ENCODE measurements at regions not wholly inside any gene's neighbourhood (a gene's known extent, or its start where the extent isn't known, plus 50 kb on each side); places are given as distances from the start of the nearest gene placed in this dataset.
A peak's percentile ranks its signal among the peaks of the same experiment; 100 is the strongest.
"Not testable (repeated sequence)": the region's sequence is repeated elsewhere in the genome, so short reads cannot be mapped to it uniquely, and the experiment has no call there.

- no peak overlapping the region for H3K4me3 Mint-ChIP-seq
- peaks cover 9% of the 10 kb centered on the region for H3K27me3 Mint-ChIP-seq (ENCODE audit: low read depth)
- no peaks in the 10 kb centered on the region for H3K36me3 Mint-ChIP-seq (ENCODE audit: low read depth)
- no peaks in the 10 kb centered on the region for H3K9me3 Mint-ChIP-seq
- CTCF ChIA-PET, result no interaction called here
- no peak overlapping the region for H3K27ac Mint-ChIP-seq
- intact Hi-C loops (cut with micrococcal nuclease), result no loop called here
- peaks cover 21% of the 10 kb centered on the region for H3K4me1 Mint-ChIP-seq (ENCODE audit: low read depth)
- DNase-seq, result no peak
Observed at GRCh38 chr13:48876289-48876688, 99.4 kb upstream of the FNDC3A start.

DNA sequence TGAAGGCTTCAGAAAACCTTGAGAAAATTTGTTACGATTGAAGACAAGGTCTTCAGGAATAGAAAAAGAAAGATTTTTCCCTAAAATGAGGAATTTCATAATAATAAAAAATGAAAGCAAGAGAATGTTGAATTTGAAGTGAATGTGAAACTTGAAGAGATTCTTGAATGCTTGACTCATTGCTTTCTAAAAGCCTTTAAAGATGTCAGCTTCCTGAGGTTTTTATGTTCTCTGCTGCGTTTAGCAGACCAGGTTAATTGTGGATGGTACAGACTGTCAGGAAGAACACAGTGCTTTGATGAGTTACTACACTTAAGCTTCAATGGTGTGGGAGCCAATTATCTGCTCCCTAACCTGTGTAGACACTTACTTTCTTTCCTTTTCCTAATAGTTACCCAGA is 96.3 kb upstream of the FNDC3A start:
- Mint-ChIP-seq H3K27me3 (ENCODE audit: low read depth) (no peaks in the 10 kb centered on the region), H3K4me1 (ENCODE audit: low read depth) (peaks cover 42% of the 10 kb centered on the region), H3K36me3 (ENCODE audit: low read depth) (no peaks in the 10 kb centered on the region), H3K9me3 (peaks cover 3% of the 10 kb centered on the region), H3K27ac (no peak overlapping the region), H3K4me3 (no peak overlapping the region)
- CTCF ChIA-PET, result interaction anchor here (0.6 kb wide), 1 partner anchor 1291 kb away, joined by 4 read pairs; no protein-coding TSS in a partner anchor
- no peak for DNase-seq
- intact Hi-C loops (cut with micrococcal nuclease), result loop anchor here (1.0 kb wide), 3 partner anchors 13 to 74 kb away; no protein-coding TSS in a partner anchor

- H3K27me3 Mint-ChIP-seq (ENCODE audit: low read depth), result no peaks in the 10 kb centered on the region
- intact Hi-C loops (cut with micrococcal nuclease), result loop anchor here (1.0 to 5.0 kb wide), 7 partner anchors 12 to 723 kb away; partner anchors contain the start of genes CAB39L and SETDB2
- no peaks in the 10 kb centered on the region for H3K36me3 Mint-ChIP-seq (ENCODE audit: low read depth)
- DNase-seq, result no peak
- H3K4me1 Mint-ChIP-seq (ENCODE audit: low read depth), result peaks cover 45% of the 10 kb centered on the region
- CTCF ChIA-PET, result no interaction called here
- H3K27ac Mint-ChIP-seq, result no peak overlapping the region
- no peak overlapping the region for H3K4me3 Mint-ChIP-seq
- H3K9me3 Mint-ChIP-seq, result peaks cover 3% of the 10 kb centered on the region
Observed at GRCh38 chr13:48879854-48880253, 95.9 kb upstream of the FNDC3A start.

DNA sequence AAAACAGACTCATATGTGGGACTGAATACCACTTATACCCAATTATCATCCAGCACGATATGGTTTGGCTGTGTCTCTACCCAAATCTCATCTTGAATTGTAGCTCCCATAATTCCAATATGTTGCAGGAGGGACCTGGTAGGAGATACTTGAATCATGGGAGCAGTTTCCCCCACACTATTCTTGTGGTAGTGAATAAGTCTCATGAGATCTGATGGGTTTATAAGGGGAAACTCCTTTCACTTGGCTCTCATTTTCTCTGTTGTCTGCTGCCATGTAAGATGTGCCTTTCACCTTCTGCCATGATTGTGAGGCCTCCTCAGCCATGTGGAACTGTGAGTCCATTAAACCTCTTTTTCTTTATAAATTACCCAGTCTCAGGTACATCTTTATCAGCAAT is 91.9 kb upstream of the FNDC3A start:
- H3K27me3 Mint-ChIP-seq (ENCODE audit: low read depth); H3K4me3 Mint-ChIP-seq; H3K36me3 Mint-ChIP-seq (ENCODE audit: low read depth); H3K9me3 Mint-ChIP-seq; DNase-seq: not testable (repeated sequence)
- intact Hi-C loops (cut with micrococcal nuclease), result loop anchor here (1.0 to 5.0 kb wide), 13 partner anchors 9 to 726 kb away; partner anchors contain the start of genes CAB39L and SETDB2
- Mint-ChIP-seq H3K4me1 (ENCODE audit: low read depth) (peaks cover 56% of the 10 kb centered on the region), H3K27ac (peak overlapping the region; percentile 64)
- CTCF ChIA-PET, result interaction anchor here (0.6 to 0.8 kb wide), 2 partner anchors 64 to 378 kb away, joined by 3 to 4 read pairs; no protein-coding TSS in a partner anchor

DNA sequence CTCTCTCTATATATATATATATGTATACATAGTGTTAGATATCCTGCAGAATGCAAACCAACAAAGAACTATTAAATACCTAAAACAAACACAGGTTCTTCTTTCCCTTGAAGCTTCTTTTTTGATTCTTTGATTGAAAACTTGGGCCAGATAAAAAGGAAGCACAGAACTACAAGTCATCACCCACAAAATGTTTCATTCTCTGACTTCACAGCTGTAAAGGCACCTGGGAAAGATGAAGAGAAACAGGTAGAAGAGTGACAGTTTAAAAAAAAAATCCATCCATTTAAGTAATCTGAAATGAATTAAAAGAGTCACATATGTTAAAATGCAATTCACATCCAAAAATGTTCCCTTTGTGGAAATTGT is 90.7 kb upstream of the FNDC3A start:
- H3K27ac Mint-ChIP-seq, result peak overlapping the region; percentile 79
- DNase-seq, result no peak
- peaks cover 51% of the 10 kb centered on the region for H3K4me1 Mint-ChIP-seq (ENCODE audit: low read depth)
- CTCF ChIA-PET, result interaction anchor here (0.6 to 0.8 kb wide), 3 partner anchors 67 to 194 kb away, joined by 3 read pairs; no protein-coding TSS in a partner anchor
- H3K36me3 Mint-ChIP-seq (ENCODE audit: low read depth), result no peaks in the 10 kb centered on the region
- H3K9me3 Mint-ChIP-seq, result peaks cover 3% of the 10 kb centered on the region
- intact Hi-C loops (cut with micrococcal nuclease), result loop anchor here (2.0 kb wide), 3 partner anchors 32 to 226 kb away; no protein-coding TSS in a partner anchor
- H3K27me3 Mint-ChIP-seq (ENCODE audit: low read depth), result peaks cover 2% of the 10 kb centered on the region
- H3K4me3 Mint-ChIP-seq, result no peak overlapping the region

DNA sequence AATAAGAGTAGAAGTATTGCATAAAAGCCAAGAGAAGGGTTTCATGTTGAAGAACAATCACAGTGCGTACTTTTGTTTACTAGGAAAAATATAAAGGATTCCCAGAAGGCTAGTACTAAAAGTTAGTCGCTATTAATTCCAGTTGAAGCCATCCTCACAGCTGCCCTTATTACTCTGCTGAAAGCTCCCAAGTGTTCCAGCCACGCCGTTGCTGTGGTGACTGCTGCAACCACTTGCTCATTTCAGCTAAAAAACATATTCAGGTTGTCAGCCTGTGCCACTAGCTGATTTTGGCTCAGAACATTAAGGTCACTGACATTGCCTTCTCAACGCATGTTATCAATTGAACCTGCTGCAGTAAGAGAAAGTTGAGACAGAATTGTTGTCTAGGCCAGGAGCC is 87.1 kb upstream of the FNDC3A start:
- H3K27ac Mint-ChIP-seq, result no peak overlapping the region
- intact Hi-C loops (cut with micrococcal nuclease), result no loop called here
- CTCF ChIA-PET, result no interaction called here

GRCh38 chr13:48890391-48890790 is 85.3 kb upstream of the FNDC3A start:
- no peaks in the 10 kb centered on the region for H3K9me3 Mint-ChIP-seq
- H3K27ac Mint-ChIP-seq, result no peak overlapping the region
- no peak for DNase-seq
- no peaks in the 10 kb centered on the region for H3K36me3 Mint-ChIP-seq (ENCODE audit: low read depth)
- H3K27me3 Mint-ChIP-seq (ENCODE audit: low read depth), result peaks cover 2% of the 10 kb centered on the region
- H3K4me1 Mint-ChIP-seq (ENCODE audit: low read depth), result peaks cover 37% of the 10 kb centered on the region
- no peak overlapping the region for H3K4me3 Mint-ChIP-seq
- CTCF ChIA-PET, result no interaction called here
- intact Hi-C loops (cut with micrococcal nuclease), result loop anchor here (5.0 kb wide), 3 partner anchors 238 to 668 kb away; partner anchors contain the start of gene CYSLTR2

More for the DNA sequence above, 87.1 kb upstream of the FNDC3A start:
- Mint-ChIP-seq H3K4me1 (ENCODE audit: low read depth) (peaks cover 54% of the 10 kb centered on the region), H3K36me3 (ENCODE audit: low read depth) (no peaks in the 10 kb centered on the region), H3K27me3 (ENCODE audit: low read depth) (peaks cover 2% of the 10 kb centered on the region), H3K4me3 (no peak overlapping the region), H3K9me3 (no peaks in the 10 kb centered on the region)
- DNase-seq, result no peak

GRCh38 chr13:48891586-48891985 is 84.1 kb upstream of the FNDC3A start:
- DNase-seq, result no peak
- Mint-ChIP-seq H3K4me1 (ENCODE audit: low read depth) (peaks cover 32% of the 10 kb centered on the region), H3K27ac (no peak overlapping the region), H3K27me3 (ENCODE audit: low read depth) (peaks cover 2% of the 10 kb centered on the region), H3K36me3 (ENCODE audit: low read depth) (no peaks in the 10 kb centered on the region), H3K9me3 (no peaks in the 10 kb centered on the region), H3K4me3 (no peak overlapping the region)
- intact Hi-C loops (cut with micrococcal nuclease), result loop anchor here (5.0 kb wide), 3 partner anchors 239 to 669 kb away; partner anchors contain the start of gene CYSLTR2
- CTCF ChIA-PET, result no interaction called here

- CTCF ChIA-PET, result no interaction called here
- Mint-ChIP-seq H3K4me3 (no peak overlapping the region), H3K27ac (peak overlapping the region; percentile 39), H3K9me3 (no peaks in the 10 kb centered on the region), H3K27me3 (ENCODE audit: low read depth) (peaks cover 2% of the 10 kb centered on the region), H3K4me1 (ENCODE audit: low read depth) (peaks cover 32% of the 10 kb centered on the region), H3K36me3 (ENCODE audit: low read depth) (no peaks in the 10 kb centered on the region)
- intact Hi-C loops (cut with micrococcal nuclease), result loop anchor here (1.0 to 5.0 kb wide), 12 partner anchors 8 to 670 kb away; partner anchors contain the start of genes CYSLTR2 and PHF11
- no peak for DNase-seq
Observed at GRCh38 chr13:48892053-48892687, 83.5 kb upstream of the FNDC3A start.

DNA sequence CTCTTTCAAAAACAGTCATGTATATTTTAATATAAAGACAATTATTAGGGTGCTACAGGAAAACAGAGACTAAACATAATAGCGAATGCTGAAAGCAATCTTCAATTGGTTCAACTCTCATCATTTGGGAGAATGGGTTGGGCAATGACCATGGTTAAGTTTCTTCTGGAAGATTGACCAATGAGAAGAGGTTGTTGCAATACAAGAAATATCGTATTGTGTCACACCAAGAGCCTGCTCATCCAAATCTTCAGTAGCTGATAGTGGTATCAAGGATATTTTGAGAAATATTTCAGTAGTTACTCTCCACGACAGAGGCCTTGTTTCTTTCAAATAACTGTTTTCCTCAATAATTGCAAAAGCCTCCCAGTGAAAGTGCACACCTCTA is 83.0 kb upstream of the FNDC3A start:
- intact Hi-C loops (cut with micrococcal nuclease), result loop anchor here (1.0 to 5.0 kb wide), 12 partner anchors 8 to 670 kb away; partner anchors contain the start of genes CYSLTR2 and PHF11
- no peaks in the 10 kb centered on the region for H3K27me3 Mint-ChIP-seq (ENCODE audit: low read depth)

DNA sequence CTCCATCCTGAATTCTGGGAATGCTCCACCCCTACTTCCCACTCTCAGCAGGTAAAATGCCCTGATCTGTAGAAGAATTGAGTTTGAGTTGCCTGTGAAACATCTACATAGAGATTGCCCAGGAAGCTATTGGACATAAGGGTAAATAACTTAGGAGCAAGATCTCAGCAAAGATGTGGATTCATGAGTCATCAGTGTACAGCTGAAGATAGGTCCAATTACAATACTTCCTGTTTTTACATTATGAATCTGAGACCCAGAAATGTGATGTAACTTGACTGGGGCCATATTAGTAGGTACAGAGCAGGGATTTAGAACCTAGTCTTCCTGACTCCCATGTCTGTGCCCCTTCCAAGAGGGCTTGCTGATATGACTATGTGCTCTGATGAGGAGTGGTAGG is 79.4 kb upstream of the FNDC3A start:
- DNase-seq, result no peak
- Mint-ChIP-seq H3K36me3 (ENCODE audit: low read depth) (no peaks in the 10 kb centered on the region), H3K27ac (no peak overlapping the region), H3K4me3 (no peak overlapping the region), H3K27me3 (ENCODE audit: low read depth) (peaks cover 21% of the 10 kb centered on the region), H3K9me3 (no peaks in the 10 kb centered on the region), H3K4me1 (ENCODE audit: low read depth) (peaks cover 17% of the 10 kb centered on the region)
- intact Hi-C loops (cut with micrococcal nuclease), result no loop called here
- CTCF ChIA-PET, result interaction anchor here (0.5 to 1.2 kb wide), 2 partner anchors 16 to 401 kb away, joined by 3 to 4 read pairs; no protein-coding TSS in a partner anchor

More for the DNA sequence above, 83.0 kb upstream of the FNDC3A start:
- no peak overlapping the region for H3K27ac Mint-ChIP-seq
- no peak for DNase-seq
- H3K4me3 Mint-ChIP-seq, result no peak overlapping the region
- H3K4me1 Mint-ChIP-seq (ENCODE audit: low read depth), result peaks cover 32% of the 10 kb centered on the region
- H3K36me3 Mint-ChIP-seq (ENCODE audit: low read depth), result no peaks in the 10 kb centered on the region
- CTCF ChIA-PET, result no interaction called here
- H3K9me3 Mint-ChIP-seq, result no peaks in the 10 kb centered on the region

- no peaks in the 10 kb centered on the region for H3K36me3 Mint-ChIP-seq (ENCODE audit: low read depth)
Observed at GRCh38 chr13:48901781-48902180, 73.9 kb upstream of the FNDC3A start.

DNA sequence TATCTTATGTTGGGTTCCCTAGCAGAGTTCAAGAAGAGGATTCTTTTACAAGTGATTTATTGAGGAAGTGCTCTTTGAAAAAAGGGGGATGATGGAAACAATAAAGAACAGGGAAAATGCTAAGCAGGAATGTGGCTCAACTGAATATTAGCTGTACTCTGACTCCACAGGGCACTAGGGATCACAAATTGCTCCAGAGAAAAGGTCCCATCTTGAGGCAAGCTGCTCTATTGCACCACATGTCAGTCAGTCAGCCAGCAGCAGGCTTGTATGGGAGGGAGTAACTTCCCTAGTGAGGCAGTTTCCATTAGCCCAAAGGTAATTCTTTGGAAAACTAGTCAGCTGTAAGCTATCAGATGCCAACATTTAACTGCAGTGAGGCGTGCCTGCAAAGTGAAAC is 73.3 kb upstream of the FNDC3A start:
- Mint-ChIP-seq H3K4me1 (ENCODE audit: low read depth) (peaks cover 4% of the 10 kb centered on the region), H3K27ac (no peak overlapping the region), H3K4me3 (no peak overlapping the region), H3K9me3 (no peaks in the 10 kb centered on the region), H3K36me3 (ENCODE audit: low read depth) (no peaks in the 10 kb centered on the region), H3K27me3 (ENCODE audit: low read depth) (peaks cover 24% of the 10 kb centered on the region)
- intact Hi-C loops (cut with micrococcal nuclease), result no loop called here
- no peak for DNase-seq
- CTCF ChIA-PET, result no interaction called here

More at GRCh38 chr13:48901781-48902180, 73.9 kb upstream of the FNDC3A start:
- Mint-ChIP-seq H3K4me1 (ENCODE audit: low read depth) (peaks cover 4% of the 10 kb centered on the region), H3K4me3 (no peak overlapping the region), H3K27ac (no peak overlapping the region), H3K27me3 (ENCODE audit: low read depth) (peaks cover 24% of the 10 kb centered on the region), H3K9me3 (no peaks in the 10 kb centered on the region)
- CTCF ChIA-PET, result no interaction called here
- no peak for DNase-seq
- intact Hi-C loops (cut with micrococcal nuclease), result no loop called here

Data from activated naive CD4-positive, alpha-beta T cell treated with anti-CD3 and anti-CD28 coated beads for 36 hours (primary cell).